Epithelial cell of proximal tubule (primary cell): ENCODE measurements at regions not wholly inside any gene's neighbourhood (a gene's known extent, or its start where the extent isn't known, plus 50 kb on each side); places are given as distances from the start of the nearest gene placed in this dataset.

Experiments
- DNase-seq: peaks from one replicate; pipeline ENCODE4 v3.0.0-alpha.2; 2011; ENCODE audit warnings: low read depth
- H3K4me3 ChIP-seq: 2 replicates; pipeline ENCODE4 v1.5.1; 2011; ENCODE audit warnings: low read depth, mild to moderate bottlenecking, low read length
- CTCF ChIP-seq: conservative IDR thresholded peaks from 2 replicates; pipeline ENCODE4 v1.5.1; 2012; ENCODE audit warnings: low read depth, mild to moderate bottlenecking, low read length

GRCh38 chr1:55334160-55334559 lies 119.0 kb upstream of the USP24 start:
- TF ChIP-seq CTCF = no peak
- no peak overlapping the region for H3K4me3 ChIP-seq
- no peak for DNase-seq

- TF ChIP-seq CTCF = no peak
- no peak for DNase-seq
- no peak overlapping the region for H3K4me3 ChIP-seq
These were observed 118.3 kb upstream of the USP24 start for GRCh38 chr1:55333461-55333860.

GRCh38 chr1:55331351-55331750 lies 116.2 kb upstream of the USP24 start:
- no peak for TF ChIP-seq CTCF
- no peak for DNase-seq
- no peak overlapping the region for H3K4me3 ChIP-seq

- no peak overlapping the region for H3K4me3 ChIP-seq
- no peak for TF ChIP-seq CTCF
- no peak for DNase-seq
These were observed 114.8 kb upstream of the USP24 start for GRCh38 chr1:55329808-55330432.

- DNase-seq = no peak
- H3K4me3 ChIP-seq = no peak overlapping the region
- TF ChIP-seq CTCF = no peak
These were observed 113.9 kb upstream of the USP24 start for GRCh38 chr1:55329091-55329490.

GRCh38 chr1:55326496-55327243 lies 111.5 kb upstream of the USP24 start:
- no peak for TF ChIP-seq CTCF
- DNase-seq = no peak

GRCh38 chr1:55323760-55324159 lies 108.6 kb upstream of the USP24 start:
- DNase-seq = no peak
- H3K4me3 ChIP-seq = no peak overlapping the region
- TF ChIP-seq CTCF = no peak

More at GRCh38 chr1:55326496-55327243, 111.5 kb upstream of the USP24 start:
- H3K4me3 ChIP-seq = no peak overlapping the region
